GM19463 (cell line): ENCODE measurements at regions not wholly inside any gene's neighbourhood (a gene's known extent, or its start where the extent isn't known, plus 50 kb on each side); places are given as distances from the start of the nearest gene placed in this dataset.

ENCODE experiments used
- ATAC-seq: cut with Tn5 transposase; IDR thresholded peaks from one replicate; pipeline ENCODE4 v1.9.1; 2021; ENCODE audit warnings: mild to moderate bottlenecking, moderate library complexity; ENCODE audit not compliant: unreplicated experiment

DNA sequence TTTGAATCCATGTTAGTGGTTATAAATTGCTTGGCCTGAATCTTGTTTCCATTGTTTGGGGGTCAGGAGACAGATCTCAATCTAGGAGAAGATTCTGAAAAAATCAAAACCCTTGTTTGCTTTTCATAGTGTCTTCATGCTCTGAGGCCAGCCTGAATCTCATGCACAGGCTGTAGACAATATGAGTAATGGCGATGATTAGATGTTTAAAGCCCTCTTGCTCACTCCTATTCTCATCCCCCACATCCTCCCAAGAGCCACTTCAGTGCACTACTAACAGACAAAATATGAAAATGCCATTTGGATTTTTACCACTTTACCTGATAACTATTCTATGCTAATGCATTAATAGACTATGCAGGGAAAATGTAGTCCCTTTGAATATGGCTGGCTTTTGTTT is 129.4 kb downstream of the NUDT12 start:
- ATAC-seq = no peak

DNA sequence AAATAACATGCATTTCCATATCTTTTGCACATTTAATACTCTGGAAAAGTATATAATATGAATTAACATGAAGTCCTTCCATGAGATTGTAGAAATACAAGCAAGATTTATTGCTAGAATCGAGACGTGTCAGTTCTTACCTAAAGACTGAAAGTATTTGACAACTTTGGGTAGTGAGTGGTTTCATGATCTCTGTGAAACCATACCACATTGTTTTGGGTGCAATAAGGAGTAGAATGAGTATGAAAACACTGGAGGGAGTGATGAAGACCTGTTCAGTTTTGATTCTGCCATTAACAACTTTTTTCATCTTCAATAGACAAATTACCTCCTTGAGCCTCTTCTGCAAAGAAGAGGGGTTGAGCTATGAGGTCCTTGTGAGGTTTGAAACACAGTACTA is 133.7 kb downstream of the NUDT12 start:
- no peak for ATAC-seq

DNA sequence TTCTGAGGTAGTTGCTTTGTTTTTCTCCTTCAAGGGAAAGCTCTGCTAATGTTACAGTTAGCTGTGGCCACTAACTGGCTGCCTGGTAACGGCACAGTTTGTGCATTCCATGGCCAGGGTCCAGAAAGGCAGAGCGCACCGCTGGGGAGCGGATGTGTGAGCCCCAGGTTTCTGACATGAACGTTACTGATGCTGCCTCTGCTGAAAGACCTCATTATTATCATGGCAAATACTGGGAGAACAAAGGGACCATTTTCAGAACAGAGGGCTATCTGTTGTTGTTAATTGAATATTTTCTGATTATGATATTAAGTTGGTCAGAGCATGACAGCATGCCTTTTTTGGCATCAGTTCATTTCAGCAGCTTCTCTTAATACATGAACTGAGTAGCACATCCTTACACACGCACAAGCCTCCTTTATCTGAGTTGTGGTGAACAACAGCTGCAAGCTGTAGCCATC is 134.1 kb downstream of the NUDT12 start:
- ATAC-seq = no peak

DNA sequence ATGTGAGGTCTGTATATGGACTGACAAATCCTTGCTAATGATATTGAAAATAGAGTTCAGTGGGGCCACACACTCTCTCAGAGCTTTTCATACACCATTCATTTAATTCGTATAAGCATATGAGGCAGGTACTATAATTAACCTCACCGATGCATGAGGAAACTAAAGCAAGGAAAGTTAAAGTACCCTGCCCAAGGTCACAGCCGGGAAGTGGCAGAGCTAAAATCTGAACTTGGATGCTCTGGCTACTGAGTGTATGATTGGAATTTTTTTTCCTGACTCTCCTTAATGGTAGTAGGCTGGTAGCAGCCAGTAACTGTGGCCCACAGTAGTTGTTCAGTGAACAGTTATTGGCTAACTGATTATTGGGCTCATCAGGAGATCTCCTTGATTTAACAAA is 135.3 kb downstream of the NUDT12 start:
- no peak for ATAC-seq

DNA sequence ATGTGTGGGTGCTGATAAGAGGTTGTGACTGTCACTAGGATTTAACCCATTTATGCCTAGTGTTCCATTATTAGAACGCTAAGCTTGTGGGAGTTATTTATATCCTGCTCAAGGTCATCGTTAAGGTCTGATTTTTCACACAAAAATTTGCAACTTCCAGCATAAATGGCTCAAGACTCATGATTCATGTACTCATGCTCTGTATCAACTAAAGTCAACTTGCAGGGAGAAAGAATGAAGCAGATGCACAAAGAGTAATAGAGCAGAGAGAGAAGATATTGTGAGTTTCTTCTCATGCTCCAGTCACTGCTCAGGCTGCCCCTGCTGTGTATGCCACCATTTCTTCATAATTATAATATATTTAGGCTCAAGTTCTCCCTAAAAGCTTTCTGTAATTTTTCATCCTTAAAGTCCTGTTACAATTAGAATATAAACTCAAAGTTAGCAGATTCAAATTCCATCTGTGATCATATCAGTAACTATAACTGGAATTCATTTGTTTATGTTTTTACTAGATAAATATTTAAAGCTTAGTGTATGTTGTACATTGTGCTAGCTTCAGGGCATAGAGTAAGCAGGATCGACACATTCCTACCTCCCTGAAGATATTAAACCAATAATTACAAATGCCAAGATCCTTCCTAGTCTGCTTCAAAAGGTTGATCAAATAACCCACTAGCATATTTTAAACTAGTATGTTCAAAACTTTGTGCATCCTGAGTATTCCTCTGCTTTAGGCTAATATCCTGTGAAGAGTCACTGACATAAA is 136.7 kb downstream of the NUDT12 start:
- no peak for ATAC-seq

DNA sequence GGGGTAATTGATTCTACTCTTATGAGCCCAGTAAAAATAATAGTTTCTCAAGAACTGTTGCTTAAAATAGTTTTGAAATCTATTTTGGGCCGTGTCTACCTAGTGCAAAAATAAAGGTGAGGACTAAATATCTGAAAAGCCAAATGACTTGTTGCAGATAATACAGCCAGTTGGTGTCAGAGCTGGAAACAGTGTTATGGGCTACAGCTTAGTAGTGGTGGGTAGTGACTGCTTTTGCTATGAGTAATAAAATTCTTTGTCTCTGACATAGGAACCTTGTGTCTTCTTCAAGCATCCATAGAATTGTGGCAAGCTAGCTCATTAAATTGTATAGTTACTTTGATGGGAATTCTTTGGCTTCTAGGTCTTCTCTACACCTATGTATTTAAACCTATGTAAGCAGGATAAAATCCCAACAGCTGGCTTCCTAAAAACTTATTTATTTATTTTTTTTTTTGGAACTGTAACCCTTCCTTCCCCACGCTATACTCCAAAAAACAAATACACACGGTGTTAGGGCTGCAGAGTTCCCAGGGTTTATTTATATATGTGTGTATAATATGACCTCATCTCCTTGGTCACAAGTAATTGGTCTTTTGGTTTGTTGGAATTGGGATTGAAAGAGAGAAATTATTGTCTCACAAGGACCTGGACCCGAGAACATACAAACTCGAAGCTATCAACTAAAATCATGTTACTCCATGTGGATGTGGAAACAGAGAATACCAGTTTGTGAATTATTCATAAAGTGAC is 138.0 kb downstream of the NUDT12 start:
- ATAC-seq = no peak

DNA sequence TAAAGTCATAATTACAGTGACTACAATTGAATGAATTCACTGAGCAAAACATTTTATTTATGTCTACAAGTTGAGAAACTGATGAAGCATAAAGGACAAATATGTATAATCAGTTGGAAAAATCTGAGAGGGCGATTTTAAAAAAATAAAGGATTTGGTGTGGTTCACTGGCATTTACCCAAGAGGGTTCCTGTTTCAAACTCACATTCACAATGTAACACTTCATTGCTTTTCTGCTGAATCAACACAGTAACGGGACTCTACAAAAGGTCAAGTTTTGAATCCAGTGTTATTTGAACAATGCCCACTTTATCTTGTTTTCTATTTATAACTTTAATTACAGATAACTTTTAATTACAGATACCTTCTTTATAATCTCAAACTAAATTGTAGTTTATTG is 138.6 kb downstream of the NUDT12 start:
- no peak for ATAC-seq

DNA sequence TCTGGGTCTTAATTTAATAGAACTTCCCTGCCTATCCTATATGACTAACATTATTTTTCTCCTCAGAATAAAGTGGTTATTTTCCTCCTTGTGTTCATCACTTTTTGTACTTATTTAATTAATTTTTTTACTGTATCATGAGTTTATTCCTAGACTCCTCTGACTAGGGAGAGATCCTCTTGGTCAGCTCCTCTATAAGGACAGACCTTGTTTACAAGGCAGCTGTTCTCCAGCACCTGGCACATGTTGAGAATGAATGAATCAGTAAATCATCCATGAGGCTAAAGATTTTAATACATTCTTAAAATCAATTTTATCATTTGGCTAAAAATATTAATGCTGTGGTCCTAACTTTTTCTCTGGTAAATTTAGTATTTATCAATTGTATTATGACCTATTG is 139.8 kb downstream of the NUDT12 start:
- ATAC-seq = no peak

DNA sequence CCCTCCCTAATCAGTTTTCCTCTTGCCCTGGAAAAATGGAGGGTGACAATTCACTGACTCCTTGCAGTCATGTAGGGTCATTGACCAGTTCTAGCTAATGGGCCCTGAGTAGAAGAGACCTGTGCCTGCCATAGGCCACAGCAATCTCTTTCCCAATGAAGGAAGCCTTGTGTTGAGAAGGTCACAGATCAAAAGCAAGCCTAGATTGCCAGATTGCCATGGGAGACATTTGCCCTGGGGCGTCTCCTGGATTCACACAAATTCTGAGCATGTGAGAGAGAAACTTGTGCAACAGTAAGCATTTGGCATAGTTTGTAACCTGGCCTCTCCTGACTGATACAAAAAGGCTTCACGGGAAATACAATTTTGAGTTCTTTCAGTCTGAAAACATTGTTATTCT is 148.0 kb downstream of the NUDT12 start:
- ATAC-seq = no peak

DNA sequence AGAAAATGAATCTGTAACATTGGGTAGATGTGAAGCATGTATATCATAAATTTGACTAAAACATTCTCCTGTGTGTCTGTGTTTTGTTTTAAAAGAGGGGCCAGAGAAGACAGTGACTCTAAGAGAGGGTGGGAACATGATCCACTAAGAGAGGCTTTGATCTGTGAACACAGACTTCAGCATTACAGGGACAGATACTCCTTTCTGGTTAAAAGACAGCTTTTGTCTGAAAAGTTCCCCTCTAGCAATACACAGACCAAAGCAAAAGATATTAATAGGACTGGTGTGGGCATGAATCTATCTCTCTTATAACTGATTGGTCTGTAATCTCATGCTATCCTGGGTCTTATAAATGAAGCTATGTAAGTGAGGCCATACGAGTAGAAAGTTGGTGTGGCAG is 150.9 kb downstream of the NUDT12 start:
- ATAC-seq = no peak

DNA sequence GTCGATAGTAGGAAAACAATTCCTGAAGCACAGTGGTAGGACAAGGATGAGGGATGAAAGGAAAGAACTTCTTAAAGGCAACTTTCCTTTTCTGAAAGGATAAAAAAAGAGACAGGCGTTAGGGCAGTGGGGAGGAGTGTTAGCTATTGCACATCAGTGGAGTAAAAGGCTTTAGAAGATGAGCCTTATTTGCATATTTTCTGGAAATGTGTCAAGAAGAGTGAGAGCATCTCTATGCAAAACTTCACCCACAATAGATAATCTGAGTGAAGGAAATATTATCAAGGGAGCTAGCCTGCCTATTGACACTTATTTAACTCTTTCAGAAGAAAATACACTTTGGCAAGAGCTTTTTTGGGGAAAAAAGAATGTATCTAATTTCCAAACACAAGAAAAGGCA is 151.6 kb downstream of the MACIR start:
- peak; percentile 94 for ATAC-seq

DNA sequence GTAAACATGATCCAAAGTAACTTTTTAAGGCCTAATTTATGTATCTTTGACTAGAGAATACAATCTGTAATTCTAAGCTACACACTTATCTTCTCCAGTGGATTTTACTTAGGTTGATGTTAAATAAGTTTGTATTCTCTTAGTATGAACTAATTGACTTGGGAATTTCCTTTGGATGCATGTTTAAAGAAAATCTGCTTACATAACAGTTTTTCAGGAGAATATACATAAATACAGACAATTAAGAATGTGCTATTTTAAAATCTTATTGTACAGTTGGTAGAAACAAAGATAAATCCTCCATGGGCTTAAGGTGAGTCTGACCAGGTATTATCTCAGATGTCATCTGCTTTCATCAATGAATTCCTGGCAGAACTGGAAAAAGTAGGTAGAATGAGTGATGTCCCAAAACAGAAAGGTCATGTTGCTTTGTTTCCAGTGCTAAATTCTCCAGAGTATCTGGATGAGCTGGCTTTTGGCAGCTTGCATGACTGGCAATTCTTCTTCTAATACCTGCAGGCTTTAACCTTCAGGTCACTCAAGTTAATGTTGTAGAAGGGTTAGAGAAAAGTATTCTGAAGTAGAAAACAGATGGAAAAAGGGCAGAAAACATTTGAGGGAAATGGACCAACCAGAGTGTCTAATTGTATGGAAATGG is 150.6 kb downstream of the MACIR start:
- no peak for ATAC-seq

DNA sequence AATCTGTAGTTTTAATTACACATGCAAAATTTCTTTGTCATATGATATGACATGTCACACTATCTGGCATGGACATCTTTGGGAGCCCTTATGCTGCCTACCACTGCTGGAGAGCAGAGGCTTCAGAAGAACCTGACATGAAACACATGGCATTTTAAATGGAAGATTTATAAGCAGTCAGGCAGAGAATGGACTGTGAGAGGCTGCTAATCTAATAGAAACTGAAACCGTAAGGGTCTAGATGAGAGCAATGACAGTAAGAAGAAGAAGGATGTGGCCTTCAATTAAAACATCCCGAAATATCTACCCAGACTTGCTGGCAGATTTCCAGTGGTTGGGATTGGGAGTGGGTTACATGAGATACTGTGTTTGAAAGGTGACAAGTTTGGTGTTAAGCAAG is 149.8 kb downstream of the MACIR start:
- ATAC-seq = no peak

DNA sequence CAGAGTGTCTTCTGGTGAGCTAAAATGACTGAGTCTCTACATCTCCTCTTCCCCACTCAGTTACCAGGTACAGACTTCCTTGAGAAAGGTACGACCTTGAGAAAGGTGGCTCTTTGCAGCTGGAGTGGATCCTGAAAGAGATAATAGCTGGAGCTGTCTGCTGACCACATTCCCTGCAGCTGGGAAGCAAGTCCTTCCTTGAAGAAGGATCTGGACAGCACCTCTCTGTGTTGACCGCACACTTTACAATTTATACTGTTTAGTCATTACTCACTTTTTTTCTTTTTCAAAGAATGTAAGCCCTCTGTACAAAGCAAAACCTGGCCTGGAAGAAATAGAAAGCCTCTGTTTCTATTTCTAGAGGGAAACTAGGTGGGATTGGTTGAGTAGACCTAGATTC is 148.8 kb downstream of the MACIR start:
- no peak for ATAC-seq

DNA sequence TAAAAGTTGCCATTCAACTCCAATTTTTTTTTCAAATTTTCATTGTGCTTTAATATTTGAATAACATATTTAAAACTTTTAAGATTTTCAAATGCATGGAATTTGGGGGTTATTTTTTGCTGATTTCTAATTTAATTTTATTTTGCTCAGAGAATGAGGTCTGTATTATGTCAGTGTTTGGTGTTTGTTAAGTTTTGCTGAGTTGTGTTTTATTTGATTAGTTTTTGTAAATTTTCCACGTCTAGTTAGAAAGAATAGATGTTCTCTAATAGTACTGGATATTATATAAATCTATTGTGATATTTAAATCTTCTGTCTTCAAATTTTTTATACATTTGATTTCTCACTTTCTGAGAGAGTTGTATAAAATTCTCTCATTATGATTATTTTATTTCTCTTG is 145.9 kb downstream of the MACIR start:
- ATAC-seq = no peak

DNA sequence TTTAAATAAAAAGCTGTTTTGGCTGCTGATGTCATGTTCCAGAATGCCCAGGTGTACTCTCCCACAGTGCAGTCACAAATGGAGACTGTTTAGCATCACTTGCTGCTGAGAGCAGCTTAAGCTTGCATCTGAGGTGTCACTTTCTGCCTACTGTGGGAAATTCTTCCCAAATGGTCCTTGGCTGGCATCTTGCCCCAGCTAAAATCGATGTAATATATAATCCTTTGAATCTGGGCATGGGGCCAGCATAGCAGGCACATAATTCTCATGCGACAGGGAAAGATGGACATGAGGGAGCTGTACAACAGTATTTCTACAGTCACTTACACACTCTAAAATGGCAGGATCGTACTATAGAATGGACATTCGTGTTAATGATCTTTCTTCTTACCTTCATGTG is 144.3 kb downstream of the MACIR start:
- ATAC-seq = no peak

DNA sequence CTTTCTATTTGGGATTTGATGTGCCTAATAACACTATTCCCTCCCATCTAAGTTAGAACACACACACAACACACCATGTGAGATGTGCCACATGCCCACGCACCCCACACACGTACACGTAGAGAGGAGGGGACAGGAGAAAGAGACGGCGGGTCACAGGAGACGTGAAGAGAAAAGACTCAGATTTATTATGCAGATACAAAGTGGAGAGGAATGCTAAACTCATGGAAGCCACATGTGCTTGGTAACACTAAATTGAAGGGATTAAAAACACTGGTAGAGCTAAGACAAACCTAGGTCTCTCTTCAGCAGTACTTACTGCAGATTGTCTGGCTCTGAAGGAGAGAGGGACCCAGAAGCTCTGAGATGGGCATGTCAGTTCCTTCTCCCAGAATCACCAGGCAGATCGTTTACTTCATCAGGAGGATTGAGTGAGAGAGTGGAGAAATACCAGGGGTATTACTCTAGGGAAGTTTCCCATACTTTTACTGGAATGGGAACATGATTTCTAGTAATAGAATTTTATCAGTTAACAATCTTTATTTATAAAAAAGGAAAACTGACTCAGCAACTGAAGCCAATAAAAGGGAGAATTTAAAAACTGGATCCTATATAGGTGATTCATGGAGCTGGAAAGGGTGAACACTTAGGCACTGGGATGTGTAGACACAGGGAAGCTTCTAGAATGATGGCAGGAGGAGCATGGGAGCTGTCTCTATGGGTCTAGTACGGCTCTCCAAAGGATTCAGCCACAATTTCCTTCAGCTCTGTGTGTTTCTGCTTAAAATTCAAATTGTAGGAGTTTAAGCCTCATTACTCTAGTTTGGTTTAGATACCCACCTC is 139.4 kb downstream of the MACIR start:
- ATAC-seq = no peak

DNA sequence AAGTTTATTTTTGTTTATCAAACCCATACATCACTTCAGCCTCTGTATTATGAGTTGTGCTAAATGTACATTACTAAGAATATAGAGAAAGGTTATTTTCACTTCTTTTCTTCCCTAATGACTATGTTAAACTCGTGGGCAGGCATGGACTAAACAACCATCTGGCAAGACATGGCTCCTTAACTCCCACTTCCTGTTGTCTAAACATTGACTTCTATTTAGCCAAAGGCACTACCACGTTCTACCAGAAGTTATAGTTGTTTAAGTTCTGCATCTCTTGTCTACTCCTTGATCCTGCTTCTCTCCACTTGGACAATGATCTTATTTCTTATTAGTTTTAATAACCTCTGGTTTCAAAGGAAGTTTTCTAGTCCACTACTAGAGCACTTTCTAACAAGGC is 136.1 kb downstream of the MACIR start:
- ATAC-seq = no peak

DNA sequence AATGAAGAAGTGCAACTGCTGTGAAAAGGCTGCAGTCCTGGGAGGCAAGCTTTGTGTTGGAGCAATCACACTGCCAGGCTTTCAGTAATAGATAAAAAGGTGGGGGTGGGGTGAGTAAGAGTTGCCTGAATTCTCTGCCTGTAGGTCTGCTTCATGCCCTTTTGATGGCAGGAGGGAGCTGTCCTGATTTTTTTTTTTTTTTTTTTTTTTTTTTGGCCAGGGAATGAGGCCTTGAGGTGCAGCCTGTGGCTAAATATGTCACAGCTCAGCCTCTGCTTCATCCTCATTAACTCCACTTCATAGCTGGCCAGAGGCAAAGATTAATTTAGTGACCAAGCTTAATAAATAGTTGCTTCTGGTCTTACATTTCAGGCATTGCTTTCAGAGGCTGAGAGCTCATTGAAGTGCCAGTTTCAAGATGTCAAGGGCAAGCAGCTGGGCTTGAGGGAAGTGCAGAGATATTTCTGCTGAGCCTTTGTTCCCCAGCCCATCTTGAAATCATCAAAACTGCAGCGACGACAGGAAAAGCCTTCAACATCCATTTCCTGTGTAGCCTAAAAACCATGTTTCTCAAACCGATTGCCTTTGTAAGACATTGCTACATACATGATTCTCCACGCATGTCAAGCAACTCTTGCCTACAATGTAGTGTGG is 134.7 kb downstream of the MACIR start:
- ATAC-seq = no peak

DNA sequence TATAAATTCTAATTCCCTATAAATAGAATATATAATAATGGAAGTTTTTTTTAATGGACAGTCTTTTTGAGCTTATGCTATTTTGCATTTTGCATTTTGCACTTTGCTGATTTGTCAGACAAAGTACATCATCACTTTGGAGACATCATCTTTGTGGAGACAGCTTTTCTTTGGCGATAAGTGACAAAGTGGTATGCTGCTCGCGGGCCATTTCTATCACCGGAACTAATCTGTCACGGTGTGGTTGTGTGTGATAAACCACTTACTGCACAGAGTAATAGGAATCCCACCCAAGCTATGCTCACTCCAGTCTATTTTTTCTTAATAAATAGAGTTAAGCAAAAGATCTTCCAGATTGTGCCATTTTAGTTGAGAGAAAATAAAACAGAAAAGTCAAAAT is 133.1 kb downstream of the MACIR start:
- no peak for ATAC-seq

DNA sequence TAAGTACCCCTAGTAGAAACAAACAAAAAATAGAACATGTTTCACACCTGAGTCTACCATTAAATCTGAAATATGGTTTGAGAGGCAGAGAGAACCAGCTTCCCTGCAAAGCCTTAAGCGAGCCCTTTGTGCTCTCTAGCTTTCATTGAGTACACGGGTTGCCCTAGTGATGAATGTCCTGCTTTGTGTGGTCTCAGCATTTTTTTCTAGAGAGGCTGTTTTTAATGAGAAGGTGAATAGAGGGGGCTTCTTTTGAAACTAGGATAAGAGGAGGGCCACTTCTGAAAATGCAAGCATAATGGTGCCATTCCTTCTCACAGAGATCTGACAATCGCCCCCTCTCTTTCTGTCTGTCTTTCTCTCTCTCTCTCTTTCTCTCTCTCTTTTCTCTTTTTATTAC is 131.3 kb downstream of the MACIR start:
- no peak for ATAC-seq
